ENCODE measurements at regions not wholly inside any gene's neighbourhood (a gene's known extent, or its start where the extent isn't known, plus 50 kb on each side); places are given as distances from the start of the nearest gene placed in this dataset.

DNA sequence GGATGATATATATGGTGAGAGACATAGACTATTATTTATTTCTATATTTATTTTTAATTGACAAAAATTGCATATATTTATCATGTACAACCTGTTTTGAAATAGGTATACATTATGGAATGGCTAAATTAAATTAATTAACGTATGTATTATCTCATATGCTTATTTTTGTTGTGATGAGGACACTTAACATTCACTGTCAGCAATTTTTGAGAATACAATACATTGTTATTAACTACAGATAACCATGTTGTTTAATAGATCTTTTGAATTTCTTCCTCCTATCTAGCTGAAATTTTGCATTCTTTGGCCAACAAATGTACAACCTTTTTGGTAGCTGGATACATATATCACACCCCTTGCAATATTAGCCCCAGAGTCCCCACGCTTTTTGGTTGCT, 110.7 kb upstream of the CITED2 start:
- H3K79me2 ChIP-seq (ENCODE audit: insufficient read depth, low read length): no peaks in the 10 kb centered on the region
- TF ChIP-seq EZH2 (IDR thresholded peaks at IDR 0.05; ENCODE audit: borderline replicate concordance, low read length): no peak
- no peaks in the 10 kb centered on the region for H3F3A ChIP-seq (ENCODE audit: insufficient read depth, low read length)
- H3K4me2 ChIP-seq (ENCODE audit: low read length): no peak overlapping the region
- no peaks in the 10 kb centered on the region for H3K36me3 ChIP-seq (ENCODE audit: insufficient read depth, low read length)
- no peaks in the 10 kb centered on the region for H3K27me3 ChIP-seq (ENCODE audit: insufficient read depth, low read length)
- H3K9ac ChIP-seq (ENCODE audit: low read length): no peak overlapping the region
- no peaks in the 10 kb centered on the region for H4K20me1 ChIP-seq (ENCODE audit: insufficient read depth, low read length)
- H3K27ac ChIP-seq (ENCODE audit: low read depth, low read length, poor library complexity, severe bottlenecking): no peak overlapping the region
- no peaks in the 10 kb centered on the region for H3K9me3 ChIP-seq (ENCODE audit: low read length)
- no peaks in the 10 kb centered on the region for H3K9me2 ChIP-seq (ENCODE audit: low read depth, low read length)
- H2AFZ ChIP-seq (ENCODE audit: low read length): no peak overlapping the region
- no peaks in the 10 kb centered on the region for H3K4me1 ChIP-seq (ENCODE audit: insufficient read depth, low read length, severe bottlenecking)
- no peak overlapping the region for H3K4me3 ChIP-seq (ENCODE audit: low read depth, low read length, poor library complexity, severe bottlenecking)

DNA sequence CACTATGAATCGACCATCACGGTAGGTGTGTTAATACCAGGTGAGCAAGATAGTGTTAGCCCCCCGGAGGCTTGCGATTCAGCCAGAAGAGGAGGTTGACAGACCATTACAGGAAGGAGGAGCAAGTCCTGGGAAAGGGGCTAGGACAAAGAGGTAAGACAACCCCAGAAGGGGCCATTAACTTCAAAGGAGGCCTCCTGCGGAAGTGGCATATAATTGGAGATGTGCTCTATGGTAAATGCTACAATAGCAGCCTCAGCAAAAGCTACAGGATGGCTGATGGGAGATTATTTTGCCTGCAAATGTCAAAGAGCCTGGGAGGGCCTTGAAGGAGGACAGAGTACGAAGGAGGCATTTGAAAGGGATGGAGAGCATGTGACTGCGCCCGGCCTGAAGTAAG, 108.6 kb upstream of the CITED2 start:
- Histone ChIP-seq H3K4me3 (ENCODE audit: low read depth, low read length, poor library complexity, severe bottlenecking) (no peak overlapping the region), H2AFZ (ENCODE audit: low read length) (no peak overlapping the region), H3K79me2 (ENCODE audit: insufficient read depth, low read length) (no peaks in the 10 kb centered on the region), H3K36me3 (ENCODE audit: insufficient read depth, low read length) (no peaks in the 10 kb centered on the region), H3K9me3 (ENCODE audit: low read length) (no peaks in the 10 kb centered on the region), H3K9ac (ENCODE audit: low read length) (no peak overlapping the region), H4K20me1 (ENCODE audit: insufficient read depth, low read length) (no peaks in the 10 kb centered on the region), H3K4me2 (ENCODE audit: low read length) (no peak overlapping the region), H3K9me2 (ENCODE audit: low read depth, low read length) (no peaks in the 10 kb centered on the region), H3K27me3 (ENCODE audit: insufficient read depth, low read length) (no peaks in the 10 kb centered on the region), H3K27ac (ENCODE audit: low read depth, low read length, poor library complexity, severe bottlenecking) (no peak overlapping the region), H3K4me1 (ENCODE audit: insufficient read depth, low read length, severe bottlenecking) (no peaks in the 10 kb centered on the region), H3F3A (ENCODE audit: insufficient read depth, low read length) (no peaks in the 10 kb centered on the region)
- no peak for TF ChIP-seq EZH2 (IDR thresholded peaks at IDR 0.05; ENCODE audit: borderline replicate concordance, low read length)
- TF ChIP-seq, protein P1, sequence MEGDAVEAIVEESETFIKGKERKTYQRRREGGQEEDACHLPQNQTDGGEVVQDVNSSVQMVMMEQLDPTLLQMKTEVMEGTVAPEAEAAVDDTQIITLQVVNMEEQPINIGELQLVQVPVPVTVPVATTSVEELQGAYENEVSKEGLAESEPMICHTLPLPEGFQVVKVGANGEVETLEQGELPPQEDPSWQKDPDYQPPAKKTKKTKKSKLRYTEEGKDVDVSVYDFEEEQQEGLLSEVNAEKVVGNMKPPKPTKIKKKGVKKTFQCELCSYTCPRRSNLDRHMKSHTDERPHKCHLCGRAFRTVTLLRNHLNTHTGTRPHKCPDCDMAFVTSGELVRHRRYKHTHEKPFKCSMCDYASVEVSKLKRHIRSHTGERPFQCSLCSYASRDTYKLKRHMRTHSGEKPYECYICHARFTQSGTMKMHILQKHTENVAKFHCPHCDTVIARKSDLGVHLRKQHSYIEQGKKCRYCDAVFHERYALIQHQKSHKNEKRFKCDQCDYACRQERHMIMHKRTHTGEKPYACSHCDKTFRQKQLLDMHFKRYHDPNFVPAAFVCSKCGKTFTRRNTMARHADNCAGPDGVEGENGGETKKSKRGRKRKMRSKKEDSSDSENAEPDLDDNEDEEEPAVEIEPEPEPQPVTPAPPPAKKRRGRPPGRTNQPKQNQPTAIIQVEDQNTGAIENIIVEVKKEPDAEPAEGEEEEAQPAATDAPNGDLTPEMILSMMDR (IDR thresholded peaks at IDR 0.05; ENCODE audit: low read length): no peak

DNA sequence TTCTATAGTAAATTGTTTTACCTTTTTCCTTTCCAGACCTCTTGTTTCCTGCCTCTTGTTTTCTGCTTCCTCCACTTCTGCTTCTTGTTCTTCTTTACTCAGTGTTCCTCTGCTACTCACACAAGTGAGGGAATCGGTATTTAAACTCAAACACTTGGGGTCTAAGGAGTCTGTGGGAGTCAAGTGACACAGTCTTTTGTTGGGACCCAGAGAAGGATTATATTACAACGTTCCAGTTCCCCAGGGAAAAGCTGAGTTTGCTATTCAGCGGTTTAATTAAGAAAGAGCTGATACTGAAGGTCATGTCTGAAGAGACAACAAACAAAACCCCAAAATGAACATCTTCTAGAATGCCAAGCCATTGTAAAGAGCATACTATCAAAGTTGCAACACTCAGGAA, 107.8 kb upstream of the CITED2 start:
- Histone ChIP-seq H3K9me3 (ENCODE audit: low read length) (no peaks in the 10 kb centered on the region), H3K4me1 (ENCODE audit: insufficient read depth, low read length, severe bottlenecking) (no peaks in the 10 kb centered on the region), H3K79me2 (ENCODE audit: insufficient read depth, low read length) (no peaks in the 10 kb centered on the region), H3K4me3 (ENCODE audit: low read depth, low read length, poor library complexity, severe bottlenecking) (no peak overlapping the region), H3K4me2 (ENCODE audit: low read length) (no peak overlapping the region), H3F3A (ENCODE audit: insufficient read depth, low read length) (no peaks in the 10 kb centered on the region), H3K36me3 (ENCODE audit: insufficient read depth, low read length) (no peaks in the 10 kb centered on the region), H3K27ac (ENCODE audit: low read depth, low read length, poor library complexity, severe bottlenecking) (no peak overlapping the region), H4K20me1 (ENCODE audit: insufficient read depth, low read length) (no peaks in the 10 kb centered on the region), H3K9ac (ENCODE audit: low read length) (no peak overlapping the region), H3K27me3 (ENCODE audit: insufficient read depth, low read length) (no peaks in the 10 kb centered on the region), H2AFZ (ENCODE audit: low read length) (no peak overlapping the region), H3K9me2 (ENCODE audit: low read depth, low read length) (no peaks in the 10 kb centered on the region)
- TF ChIP-seq, protein P1 (IDR thresholded peaks at IDR 0.05; ENCODE audit: low read length): no peak
- no peak for TF ChIP-seq EZH2 (IDR thresholded peaks at IDR 0.05; ENCODE audit: borderline replicate concordance, low read length)

DNA sequence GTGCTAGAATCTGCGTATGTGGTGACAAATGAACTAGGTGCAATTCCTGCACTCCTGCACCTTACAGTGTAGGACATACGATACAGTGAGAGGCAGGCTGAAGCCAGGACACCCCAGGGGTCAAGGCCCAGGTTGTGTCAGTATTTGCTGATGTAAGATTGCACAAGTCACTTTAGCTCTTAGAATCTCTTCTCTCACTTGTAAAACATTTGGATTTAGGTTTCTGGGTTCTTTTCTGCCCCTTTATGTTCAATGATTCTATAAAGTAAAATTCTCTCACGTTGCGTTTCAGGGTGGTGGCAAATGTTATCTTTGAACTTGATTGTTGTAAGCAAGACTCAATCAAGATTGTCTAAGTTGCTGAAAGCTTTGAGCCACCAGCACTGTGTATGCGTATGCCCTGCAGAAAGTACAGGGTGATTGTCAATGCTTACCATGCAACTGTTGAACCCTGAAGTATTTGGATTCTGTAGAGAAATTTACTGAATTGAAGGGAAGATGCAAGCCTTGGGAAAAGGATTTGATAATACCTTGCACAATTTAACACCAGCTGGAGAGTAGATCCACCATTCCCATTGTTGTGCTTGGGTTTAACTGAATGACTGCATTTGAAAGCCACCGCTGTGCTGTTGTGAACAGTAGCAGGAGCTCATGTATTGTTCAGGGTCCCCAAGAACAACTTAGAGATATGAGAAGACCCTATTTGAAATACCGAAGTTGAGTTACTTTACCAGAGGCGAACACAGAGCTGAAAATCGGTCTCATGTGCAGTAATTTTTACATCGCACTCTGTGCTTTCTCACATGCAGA, 106.1 kb upstream of the CITED2 start:
- Histone ChIP-seq H3K9me2 (ENCODE audit: low read depth, low read length) (no peaks in the 10 kb centered on the region), H3K4me1 (ENCODE audit: insufficient read depth, low read length, severe bottlenecking) (no peaks in the 10 kb centered on the region), H3K9me3 (ENCODE audit: low read length) (no peaks in the 10 kb centered on the region), H3K4me2 (ENCODE audit: low read length) (no peak overlapping the region), H2AFZ (ENCODE audit: low read length) (no peak overlapping the region), H4K20me1 (ENCODE audit: insufficient read depth, low read length) (no peaks in the 10 kb centered on the region), H3K4me3 (ENCODE audit: low read depth, low read length, poor library complexity, severe bottlenecking) (no peak overlapping the region), H3K36me3 (ENCODE audit: insufficient read depth, low read length) (no peaks in the 10 kb centered on the region), H3K27me3 (ENCODE audit: insufficient read depth, low read length) (no peaks in the 10 kb centered on the region; the same call in 1 of the 2 replicates), H3K27ac (ENCODE audit: low read depth, low read length, poor library complexity, severe bottlenecking) (no peak overlapping the region), H3K9ac (ENCODE audit: low read length) (no peak overlapping the region), H3K79me2 (ENCODE audit: insufficient read depth, low read length) (no peaks in the 10 kb centered on the region), H3F3A (ENCODE audit: insufficient read depth, low read length) (no peaks in the 10 kb centered on the region)
- TF ChIP-seq, protein P1 (IDR thresholded peaks at IDR 0.05; ENCODE audit: low read length): no peak
- no peak for TF ChIP-seq EZH2 (IDR thresholded peaks at IDR 0.05; ENCODE audit: borderline replicate concordance, low read length)
